MCF 10A (cell line): ENCODE measurements at regions not wholly inside any gene's neighbourhood (a gene's known extent, or its start where the extent isn't known, plus 50 kb on each side); places are given as distances from the start of the nearest gene placed in this dataset.

ENCODE experiments used
- BruUV-seq: library from RNA; stranded (reverse); fragments of 400-500 nt; replicated peaks from 2 replicates; lab custom pipeline; 2021; lab: Mats Ljungman, UMichigan
- CTCF ChIA-PET: fragments of 300-600 bp; sonication (Branson Sonifier 250); formaldehyde crosslinking; extraction: SDS; loops from one replicate; lab custom pipeline; 2021; ENCODE audit warnings: antibody characterized with exemption, inconsistent platforms; lab: Yijun Ruan, JAX
- POLR2A ChIA-PET: fragments of 300-600, 350-650 bp; sonication (Branson Sonifier 250); formaldehyde crosslinking; extraction: SDS; loops from one replicate; lab custom pipeline; 2020; ENCODE audit warnings: antibody characterized with exemption, inconsistent platforms; lab: Yijun Ruan, JAX
- DNase-seq: peaks from one replicate; pipeline ENCODE4 v3.0.0-alpha.2; 2018; ENCODE audit not compliant: unreplicated experiment
- H3K27ac Mint-ChIP-seq: one replicate; pipeline ENCODE4 v1.8.0; 2022; ENCODE audit warnings: mild to moderate bottlenecking, low read depth, mixed read lengths; ENCODE audit not compliant: unreplicated experiment
- H3K27me3 Mint-ChIP-seq: one replicate; pipeline ENCODE4 v1.8.0; 2022; ENCODE audit warnings: mixed read lengths; ENCODE audit not compliant: insufficient read depth, unreplicated experiment
- H3K36me3 Mint-ChIP-seq: one replicate; pipeline ENCODE4 v1.8.0; 2022; ENCODE audit warnings: mild to moderate bottlenecking, moderate library complexity, mixed read lengths; ENCODE audit not compliant: insufficient read depth, unreplicated experiment
- H3K4me1 Mint-ChIP-seq: one replicate; pipeline ENCODE4 v1.8.0; 2022; ENCODE audit warnings: mixed read lengths; ENCODE audit not compliant: insufficient read depth, unreplicated experiment
- H3K4me3 Mint-ChIP-seq: one replicate; pipeline ENCODE4 v1.8.0; 2022; ENCODE audit warnings: mild to moderate bottlenecking, moderate library complexity, mixed read lengths; ENCODE audit not compliant: unreplicated experiment
- H3K9me3 Mint-ChIP-seq: one replicate; pipeline ENCODE4 v1.8.0; 2022; ENCODE audit warnings: mixed read lengths; ENCODE audit not compliant: unreplicated experiment
- intact Hi-C: fragments of 100-400 bp; cut with micrococcal nuclease; formaldehyde crosslinking; loops from 2 replicates; pipeline ENCODE4 v1.14.1; 2022
- TF ChIP-seq, protein P1 (sequence below): fragments of 200-600 bp; IDR thresholded peaks from one replicate; pipeline ENCODE4 v1.8.0; 2022; ENCODE audit warnings: antibody characterized with exemption, mild to moderate bottlenecking; ENCODE audit not compliant: unreplicated experiment

DNA sequence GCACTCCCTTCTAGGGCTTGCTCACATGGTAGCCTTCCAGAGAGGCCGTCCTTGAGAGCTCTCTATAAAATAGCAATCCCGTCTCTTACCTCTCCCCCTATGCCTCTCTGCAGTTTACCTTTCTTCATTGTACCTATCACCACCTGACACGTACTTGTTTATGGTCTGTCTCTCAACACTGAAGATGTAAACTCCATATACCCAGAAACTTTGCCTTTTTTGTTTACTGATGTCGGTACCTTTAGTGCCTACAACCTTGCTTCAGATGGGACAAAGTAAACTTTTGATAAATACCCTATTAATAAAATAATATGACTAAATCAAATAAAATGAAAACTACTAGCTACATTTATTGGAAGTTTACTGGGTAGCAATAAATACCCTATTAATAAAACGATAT, 220.6 kb downstream of the GPAM start:
- ChIA-PET CTCF (interaction anchor here (0.6 to 1.0 kb wide), 3 partner anchors 14 to 156 kb away, joined by 3 to 4 read pairs (median 3); no protein-coding TSS in a partner anchor), POLR2A (no interaction called here)
- peaks cover 7% of the 10 kb centered on the region for H3K9me3 Mint-ChIP-seq
- H3K4me3 Mint-ChIP-seq = no peak overlapping the region
- no peaks in the 10 kb centered on the region for H3K4me1 Mint-ChIP-seq
- BruUV-seq = no TSS peak
- no peaks in the 10 kb centered on the region for H3K36me3 Mint-ChIP-seq
- intact Hi-C loops = no loop called here
- H3K27ac Mint-ChIP-seq = no peak overlapping the region
- no peak for DNase-seq
- TF ChIP-seq, protein P1, sequence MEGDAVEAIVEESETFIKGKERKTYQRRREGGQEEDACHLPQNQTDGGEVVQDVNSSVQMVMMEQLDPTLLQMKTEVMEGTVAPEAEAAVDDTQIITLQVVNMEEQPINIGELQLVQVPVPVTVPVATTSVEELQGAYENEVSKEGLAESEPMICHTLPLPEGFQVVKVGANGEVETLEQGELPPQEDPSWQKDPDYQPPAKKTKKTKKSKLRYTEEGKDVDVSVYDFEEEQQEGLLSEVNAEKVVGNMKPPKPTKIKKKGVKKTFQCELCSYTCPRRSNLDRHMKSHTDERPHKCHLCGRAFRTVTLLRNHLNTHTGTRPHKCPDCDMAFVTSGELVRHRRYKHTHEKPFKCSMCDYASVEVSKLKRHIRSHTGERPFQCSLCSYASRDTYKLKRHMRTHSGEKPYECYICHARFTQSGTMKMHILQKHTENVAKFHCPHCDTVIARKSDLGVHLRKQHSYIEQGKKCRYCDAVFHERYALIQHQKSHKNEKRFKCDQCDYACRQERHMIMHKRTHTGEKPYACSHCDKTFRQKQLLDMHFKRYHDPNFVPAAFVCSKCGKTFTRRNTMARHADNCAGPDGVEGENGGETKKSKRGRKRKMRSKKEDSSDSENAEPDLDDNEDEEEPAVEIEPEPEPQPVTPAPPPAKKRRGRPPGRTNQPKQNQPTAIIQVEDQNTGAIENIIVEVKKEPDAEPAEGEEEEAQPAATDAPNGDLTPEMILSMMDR = no peak
- H3K27me3 Mint-ChIP-seq = peaks cover 46% of the 10 kb centered on the region

DNA sequence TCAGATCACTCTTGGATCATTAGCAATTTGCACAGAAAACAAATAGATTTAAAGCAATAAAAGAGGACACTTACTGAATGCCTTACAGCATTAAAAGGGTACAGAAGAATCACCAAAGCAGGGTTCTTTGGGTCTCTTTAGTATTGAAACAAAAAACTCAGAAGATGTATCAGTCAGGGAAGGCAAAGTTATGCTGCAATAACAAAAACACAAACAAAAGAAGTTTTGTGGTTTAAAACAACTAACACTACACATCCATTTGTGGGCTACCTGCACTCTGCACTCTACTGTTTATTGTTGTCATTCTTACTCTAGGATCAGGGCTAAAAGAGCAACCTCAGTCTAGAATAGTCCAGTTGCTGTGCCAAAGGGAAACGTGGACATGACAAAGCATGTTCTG, 216.4 kb downstream of the GPAM start:
- intact Hi-C loops = no loop called here
- H3K4me1 Mint-ChIP-seq = peaks cover 16% of the 10 kb centered on the region
- H3K27me3 Mint-ChIP-seq = peaks cover 47% of the 10 kb centered on the region
- ChIA-PET POLR2A (no interaction called here), CTCF (no interaction called here)
- H3K27ac Mint-ChIP-seq = no peak overlapping the region
- H3K36me3 Mint-ChIP-seq = no peaks in the 10 kb centered on the region
- no peak overlapping the region for H3K4me3 Mint-ChIP-seq
- DNase-seq = no peak
- peaks cover 7% of the 10 kb centered on the region for H3K9me3 Mint-ChIP-seq
- BruUV-seq = no TSS peak
- TF ChIP-seq, protein P1 = no peak

DNA sequence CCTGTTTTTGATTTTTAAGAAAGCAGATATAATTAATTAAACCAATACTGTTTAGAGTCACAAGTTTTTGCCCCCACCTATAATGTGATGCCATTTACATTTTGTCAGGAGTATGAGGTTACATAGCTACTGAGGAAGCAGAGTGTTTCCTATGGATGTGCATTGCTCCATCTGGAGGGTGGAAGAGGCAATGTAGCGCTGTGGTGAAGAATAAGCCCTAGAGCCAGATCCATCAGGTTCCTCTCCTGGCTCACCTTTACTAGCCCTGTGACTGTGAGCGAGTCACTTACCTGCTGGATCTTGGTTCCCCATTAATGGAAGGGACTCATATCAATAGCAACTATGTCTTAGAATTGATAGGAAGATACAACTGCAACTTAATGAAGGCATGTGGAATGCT, 216.0 kb downstream of the GPAM start:
- TF ChIP-seq, protein P1 = no peak
- Mint-ChIP-seq H3K4me3 (no peak overlapping the region), H3K27ac (no peak overlapping the region), H3K27me3 (peaks cover 43% of the 10 kb centered on the region), H3K4me1 (peaks cover 16% of the 10 kb centered on the region), H3K36me3 (no peaks in the 10 kb centered on the region), H3K9me3 (peaks cover 7% of the 10 kb centered on the region)
- no peak for DNase-seq
- intact Hi-C loops = no loop called here
- no TSS peak for BruUV-seq
- POLR2A ChIA-PET = no interaction called here
- CTCF ChIA-PET = interaction anchor here (0.9 kb wide), 1 partner anchor 149 kb away, joined by 4 read pairs; no protein-coding TSS in a partner anchor

DNA sequence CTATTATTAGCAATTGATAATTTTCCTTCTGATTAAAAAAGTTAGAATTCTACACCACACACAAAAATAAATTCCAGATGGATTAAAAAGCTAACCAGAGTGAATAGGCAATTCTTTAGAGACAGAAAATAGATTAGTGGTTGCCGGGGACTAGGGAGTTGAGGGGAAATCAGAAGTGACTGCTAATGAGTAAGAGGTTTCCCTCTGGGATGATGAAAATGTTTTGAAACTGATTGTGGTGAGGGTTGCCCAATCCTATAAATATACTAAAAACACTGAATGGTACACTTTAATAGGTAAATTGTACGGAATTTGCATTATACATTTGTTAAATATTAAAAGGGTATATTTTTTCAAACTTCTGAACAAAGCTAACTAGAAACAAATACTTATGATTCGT, 214.9 kb downstream of the GPAM start:
- intact Hi-C loops = no loop called here
- peaks cover 7% of the 10 kb centered on the region for H3K9me3 Mint-ChIP-seq
- no peak overlapping the region for H3K27ac Mint-ChIP-seq
- no TSS peak for BruUV-seq
- peaks cover 26% of the 10 kb centered on the region for H3K4me1 Mint-ChIP-seq
- ChIA-PET POLR2A (no interaction called here), CTCF (no interaction called here)
- no peak overlapping the region for H3K4me3 Mint-ChIP-seq
- no peaks in the 10 kb centered on the region for H3K36me3 Mint-ChIP-seq
- peak; percentile 38 for DNase-seq
- H3K27me3 Mint-ChIP-seq = peaks cover 34% of the 10 kb centered on the region
- TF ChIP-seq, protein P1 = no peak
